Omental fat pad (tissue), 3 donors: ENCODE measurements at regions not wholly inside any gene's neighbourhood (a gene's known extent, or its start where the extent isn't known, plus 50 kb on each side); places are given as distances from the start of the nearest gene placed in this dataset.

ENCODE experiments used
- ATAC-seq: fragments of 150-250 bp; one replicate; pipeline ENCODE4 v1.9.1; 2016; ENCODE audit warnings: mild to moderate bottlenecking, moderate library complexity; ENCODE audit not compliant: low FRiP score
- DNase-seq: peaks from one replicate; pipeline ENCODE4 v3.0.0-alpha.2; 2019; ENCODE audit warnings: low spot score
- CTCF ChIP-seq, 3 donors: fragments of 450-650 bp; IDR thresholded peaks; one replicate each; pipeline ENCODE4 v1.5.1; 2016 to 2017; ENCODE audit warnings: antibody characterized with exemption in 3 of 3, mild to moderate bottlenecking in 3 of 3, moderate library complexity in 2 of 3

- ATAC-seq (no peak), DNase-seq (no peak)
- no peak for TF ChIP-seq CTCF (IDR thresholded peaks at IDR 0.05)
Measured at GRCh38 chr3:139288266-139288821, 55.5 kb upstream of the MRPS22 start.

- no peak for TF ChIP-seq CTCF (IDR thresholded peaks at IDR 0.05)
- no peak for ATAC-seq
- no peak for DNase-seq
Measured at GRCh38 chr3:139289860-139290524, 53.8 kb upstream of the MRPS22 start.

- ATAC-seq (no peak), DNase-seq (no peak)
- no peak for TF ChIP-seq CTCF (IDR thresholded peaks at IDR 0.05)
Measured at GRCh38 chr3:139291276-139292051, 52.4 kb upstream of the MRPS22 start.

GRCh38 chr3:139292192-139292591 is 51.6 kb upstream of the MRPS22 start:
- no peak for TF ChIP-seq CTCF (IDR thresholded peaks at IDR 0.05)
- ATAC-seq (no peak), DNase-seq (no peak)

GRCh38 chr3:139292711-139293664 is 50.8 kb upstream of the MRPS22 start:
- ATAC-seq (no peak), DNase-seq (no peak)
- no peak for TF ChIP-seq CTCF (IDR thresholded peaks at IDR 0.05)

- no peak for ATAC-seq
- DNase-seq = no peak
- TF ChIP-seq CTCF (IDR thresholded peaks at IDR 0.05) = no peak
Measured at GRCh38 chr3:139293665-139294023, 50.2 kb upstream of the MRPS22 start.
